BJ (cell line): ENCODE measurements at regions not wholly inside any gene's neighbourhood (a gene's known extent, or its start where the extent isn't known, plus 50 kb on each side); places are given as distances from the start of the nearest gene placed in this dataset.
"Not testable (repeated sequence)": the region's sequence is repeated elsewhere in the genome, so short reads cannot be mapped to it uniquely, and the experiment has no call there.

Experiments
- CTCF ChIA-PET: fragments of 350-600 bp; formaldehyde crosslinking; extraction: SDS; loops from one replicate; lab custom pipeline; 2021; ENCODE audit warnings: antibody characterized with exemption, inconsistent platforms; lab: Yijun Ruan, JAX
- POLR2A ChIA-PET: fragments of 300-600 bp; sonication (Branson Sonifier 250); formaldehyde crosslinking; extraction: SDS; loops from one replicate; lab custom pipeline; 2021; ENCODE audit warnings: antibody characterized with exemption; lab: Charles Lee
- DNase-seq: peaks from one replicate; pipeline ENCODE4 v3.0.0-alpha.2; 2011; ENCODE audit warnings: low read depth
- H3K27me3 ChIP-seq: 2 replicates; pipeline ENCODE4 v1.6.0; 2011; ENCODE audit warnings: low read length; ENCODE audit not compliant: control insufficient read depth, insufficient read depth
- H3K36me3 ChIP-seq: 2 replicates; pipeline ENCODE4 v1.5.1; 2011; ENCODE audit warnings: low read length; ENCODE audit not compliant: control insufficient read depth, insufficient read depth
- H3K4me3 ChIP-seq: 2 replicates; pipeline ENCODE4 v1.5.1; 2011; ENCODE audit warnings: low read depth, mild to moderate bottlenecking, control low read depth, low read length
- CTCF ChIP-seq: IDR thresholded peaks from 2 replicates; pipeline ENCODE4 v1.5.1; 2011; ENCODE audit warnings: low read depth, mild to moderate bottlenecking, control low read depth, inconsistent platforms, low read length, moderate library complexity; ENCODE audit not compliant: insufficient read depth

GRCh38 chr5:88081877-88082276 is 186.8 kb downstream of the TMEM161B start:
- Histone ChIP-seq H3K27me3 (no peaks in the 10 kb centered on the region), H3K36me3 (no peaks in the 10 kb centered on the region), H3K4me3 (no peak overlapping the region)
- no peak for DNase-seq
- ChIA-PET CTCF (no interaction called here), POLR2A (no interaction called here)
- no peak for TF ChIP-seq CTCF

- POLR2A ChIA-PET = no interaction called here
- no peak overlapping the region for H3K4me3 ChIP-seq
- no peaks in the 10 kb centered on the region for H3K27me3 ChIP-seq
- H3K36me3 ChIP-seq = no peaks in the 10 kb centered on the region
- TF ChIP-seq CTCF = no peak
- CTCF ChIA-PET = no interaction called here
- no peak for DNase-seq
These were observed 204.8 kb downstream of the TMEM161B start for GRCh38 chr5:88063813-88064212.

- Histone ChIP-seq H3K27me3 (no peaks in the 10 kb centered on the region), H3K4me3 (no peak overlapping the region), H3K36me3 (no peaks in the 10 kb centered on the region)
- ChIA-PET CTCF (no interaction called here), POLR2A (no interaction called here)
- no peak for DNase-seq
- TF ChIP-seq CTCF = no peak
These were observed 208.5 kb downstream of the TMEM161B start for GRCh38 chr5:88060194-88060593.

GRCh38 chr5:88058625-88059024 is 210.0 kb downstream of the TMEM161B start:
- no peak for TF ChIP-seq CTCF
- CTCF ChIA-PET = no interaction called here

GRCh38 chr5:88052468-88052867 is 216.2 kb downstream of the TMEM161B start:
- DNase-seq, H3K4me3 ChIP-seq, POLR2A ChIA-PET, H3K36me3 ChIP-seq, CTCF ChIA-PET, H3K27me3 ChIP-seq: not testable (repeated sequence)

More at GRCh38 chr5:88058625-88059024, 210.0 kb downstream of the TMEM161B start:
- no peak for DNase-seq
- H3K27me3 ChIP-seq = no peaks in the 10 kb centered on the region
- no peak overlapping the region for H3K4me3 ChIP-seq
- POLR2A ChIA-PET = no interaction called here
- no peaks in the 10 kb centered on the region for H3K36me3 ChIP-seq

- POLR2A ChIA-PET = no interaction called here
- no peak for TF ChIP-seq CTCF
These were observed 217.5 kb downstream of the TMEM161B start for GRCh38 chr5:88051148-88051547.

More at GRCh38 chr5:88051148-88051547, 217.5 kb downstream of the TMEM161B start:
- Histone ChIP-seq H3K36me3 (no peaks in the 10 kb centered on the region), H3K27me3 (no peaks in the 10 kb centered on the region), H3K4me3 (no peak overlapping the region)
- CTCF ChIA-PET = no interaction called here
- no peak for DNase-seq
